ENCODE measurements at regions not wholly inside any gene's neighbourhood (a gene's known extent, or its start where the extent isn't known, plus 50 kb on each side); places are given as distances from the start of the nearest gene placed in this dataset.

DNA sequence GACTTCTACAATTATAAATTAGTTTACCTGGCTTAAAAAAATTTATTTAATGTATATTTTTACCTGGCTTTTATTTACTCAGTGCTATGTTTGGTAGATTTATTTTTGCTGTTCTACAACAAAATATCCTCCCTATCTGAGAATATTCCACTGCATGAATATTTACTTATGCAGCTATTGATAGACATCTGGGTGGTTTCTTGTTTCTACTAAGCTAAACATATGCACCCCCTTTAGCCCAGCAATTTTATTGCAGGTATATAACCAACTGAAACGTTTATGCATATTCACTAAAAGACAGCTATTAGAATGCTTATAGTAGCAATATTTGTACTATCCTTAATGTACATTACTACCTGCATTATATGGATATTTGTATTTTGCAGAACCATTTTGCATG is 187.7 kb upstream of the CPHXL start:
- Histone ChIP-seq H3K9ac (ENCODE audit: low read length) (no peak overlapping the region), H3K9me3 (ENCODE audit: insufficient read depth, low read length) (no peaks in the 10 kb centered on the region), H2AFZ (ENCODE audit: low read depth, low read length) (no peak overlapping the region), H3K27me3 (ENCODE audit: low read depth, low read length) (peaks cover 7% of the 10 kb centered on the region; the same call in 1 of the 2 replicates), H3K4me2 (ENCODE audit: low read length) (no peak overlapping the region), H3K36me3 (replicated peaks; ENCODE audit: low read depth, low read length) (no peaks in the 10 kb centered on the region), H3K79me2 (ENCODE audit: low read length) (no peaks in the 10 kb centered on the region), H4K20me1 (ENCODE audit: insufficient read depth, low read length) (no peaks in the 10 kb centered on the region), H3K27ac (ENCODE audit: low read length) (no peak overlapping the region), H3K4me1 (ENCODE audit: low read length) (no peaks in the 10 kb centered on the region), H3K4me3 (ENCODE audit: low read length) (no peak overlapping the region)
- no peak for TF ChIP-seq EZH2phosphoT487 (IDR thresholded peaks at IDR 0.05; ENCODE audit: low read depth)
- TF ChIP-seq, protein P1, sequence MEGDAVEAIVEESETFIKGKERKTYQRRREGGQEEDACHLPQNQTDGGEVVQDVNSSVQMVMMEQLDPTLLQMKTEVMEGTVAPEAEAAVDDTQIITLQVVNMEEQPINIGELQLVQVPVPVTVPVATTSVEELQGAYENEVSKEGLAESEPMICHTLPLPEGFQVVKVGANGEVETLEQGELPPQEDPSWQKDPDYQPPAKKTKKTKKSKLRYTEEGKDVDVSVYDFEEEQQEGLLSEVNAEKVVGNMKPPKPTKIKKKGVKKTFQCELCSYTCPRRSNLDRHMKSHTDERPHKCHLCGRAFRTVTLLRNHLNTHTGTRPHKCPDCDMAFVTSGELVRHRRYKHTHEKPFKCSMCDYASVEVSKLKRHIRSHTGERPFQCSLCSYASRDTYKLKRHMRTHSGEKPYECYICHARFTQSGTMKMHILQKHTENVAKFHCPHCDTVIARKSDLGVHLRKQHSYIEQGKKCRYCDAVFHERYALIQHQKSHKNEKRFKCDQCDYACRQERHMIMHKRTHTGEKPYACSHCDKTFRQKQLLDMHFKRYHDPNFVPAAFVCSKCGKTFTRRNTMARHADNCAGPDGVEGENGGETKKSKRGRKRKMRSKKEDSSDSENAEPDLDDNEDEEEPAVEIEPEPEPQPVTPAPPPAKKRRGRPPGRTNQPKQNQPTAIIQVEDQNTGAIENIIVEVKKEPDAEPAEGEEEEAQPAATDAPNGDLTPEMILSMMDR (IDR thresholded peaks at IDR 0.05; ENCODE audit: low read depth, low read length) = no peak

DNA sequence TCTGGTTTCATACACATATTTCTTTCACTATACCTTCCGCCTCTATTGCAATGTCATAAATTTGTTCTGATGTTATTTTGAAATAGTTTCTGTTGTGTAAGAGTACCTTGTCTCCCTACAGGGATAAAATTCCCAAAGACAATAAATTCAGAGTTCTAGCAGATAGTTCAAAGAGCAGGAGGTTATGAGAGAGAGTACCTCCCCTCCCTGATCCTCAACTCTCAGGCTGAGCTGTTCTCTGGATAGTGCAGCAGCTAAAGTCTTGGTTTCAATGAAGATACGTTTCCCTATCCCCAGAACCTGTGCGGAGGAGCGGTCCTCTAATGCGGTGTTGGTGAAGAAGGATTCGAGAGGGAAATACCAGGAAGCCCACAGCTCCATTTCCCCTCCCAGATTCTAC is 190.2 kb upstream of the CPHXL start:
- Histone ChIP-seq H3K9me3 (ENCODE audit: insufficient read depth, low read length) (no peaks in the 10 kb centered on the region), H3K4me2 (ENCODE audit: low read length) (no peak overlapping the region), H3K4me1 (ENCODE audit: low read length) (no peaks in the 10 kb centered on the region), H3K4me3 (ENCODE audit: low read length) (no peak overlapping the region), H3K79me2 (ENCODE audit: low read length) (no peaks in the 10 kb centered on the region), H2AFZ (ENCODE audit: low read depth, low read length) (no peak overlapping the region), H3K9ac (ENCODE audit: low read length) (no peak overlapping the region), H3K27me3 (ENCODE audit: low read depth, low read length) (peaks cover 7% of the 10 kb centered on the region; the same call in 1 of the 2 replicates), H3K27ac (ENCODE audit: low read length) (no peak overlapping the region), H4K20me1 (ENCODE audit: insufficient read depth, low read length) (no peaks in the 10 kb centered on the region), H3K36me3 (replicated peaks; ENCODE audit: low read depth, low read length) (no peaks in the 10 kb centered on the region)
- TF ChIP-seq EZH2phosphoT487 (IDR thresholded peaks at IDR 0.05; ENCODE audit: low read depth) = no peak
- TF ChIP-seq, protein P1 (IDR thresholded peaks at IDR 0.05; ENCODE audit: low read depth, low read length) = no peak

DNA sequence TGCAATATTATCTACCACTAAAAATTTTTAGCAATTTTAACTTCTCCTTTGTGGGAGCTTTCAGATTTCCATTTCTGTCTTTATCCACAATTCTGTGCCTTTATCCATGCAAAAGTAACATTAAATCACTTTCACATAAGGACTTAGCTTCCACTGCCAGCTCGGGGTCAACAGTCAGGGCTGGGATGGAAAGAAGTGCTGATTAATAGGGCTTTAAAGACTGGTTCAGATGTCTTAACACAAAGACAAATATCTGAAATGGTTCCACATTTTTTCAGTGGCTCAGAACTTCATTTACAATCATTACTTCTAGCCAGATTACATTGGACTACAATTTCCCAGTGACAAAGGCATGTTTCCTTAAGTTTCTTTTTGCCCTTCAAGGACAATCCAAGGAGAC is 191.8 kb upstream of the CPHXL start:
- no peak for TF ChIP-seq EZH2phosphoT487 (IDR thresholded peaks at IDR 0.05; ENCODE audit: low read depth)
- TF ChIP-seq, protein P1 (IDR thresholded peaks at IDR 0.05; ENCODE audit: low read depth, low read length) = no peak
- Histone ChIP-seq H3K4me3 (ENCODE audit: low read length) (no peak overlapping the region), H3K79me2 (ENCODE audit: low read length) (no peaks in the 10 kb centered on the region), H3K27me3 (ENCODE audit: low read depth, low read length) (peaks cover 7% of the 10 kb centered on the region; the same call in 1 of the 2 replicates), H2AFZ (ENCODE audit: low read depth, low read length) (no peak overlapping the region), H3K4me1 (ENCODE audit: low read length) (no peaks in the 10 kb centered on the region), H3K36me3 (replicated peaks; ENCODE audit: low read depth, low read length) (no peaks in the 10 kb centered on the region), H3K9me3 (ENCODE audit: insufficient read depth, low read length) (no peaks in the 10 kb centered on the region), H3K9ac (ENCODE audit: low read length) (no peak overlapping the region), H4K20me1 (ENCODE audit: insufficient read depth, low read length) (no peaks in the 10 kb centered on the region), H3K27ac (ENCODE audit: low read length) (no peak overlapping the region), H3K4me2 (ENCODE audit: low read length) (no peak overlapping the region)

DNA sequence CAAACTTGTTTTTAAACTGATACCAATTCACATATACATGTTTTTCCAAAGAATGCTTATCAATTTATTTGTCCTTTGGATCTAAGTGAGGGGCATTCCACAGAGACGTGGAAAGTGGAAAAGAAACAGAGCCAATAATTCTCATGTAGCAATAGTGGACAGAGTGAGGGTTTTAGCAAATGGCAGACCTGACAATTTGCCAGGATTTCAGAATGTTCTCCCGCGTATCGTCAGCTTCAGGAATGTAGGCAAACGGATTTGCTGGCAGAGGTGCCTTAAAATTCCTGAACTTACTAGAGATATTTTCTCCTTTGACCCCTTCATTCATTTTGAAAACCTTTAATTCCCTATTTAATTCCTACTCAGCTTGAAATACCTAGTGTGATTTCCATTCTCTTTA is 193.4 kb upstream of the CPHXL start:
- H3K9ac ChIP-seq (ENCODE audit: low read length) = no peak overlapping the region
- peaks cover 4% of the 10 kb centered on the region; the same call in 1 of the 2 replicates for H3K27me3 ChIP-seq (ENCODE audit: low read depth, low read length)
- no peak overlapping the region for H3K4me2 ChIP-seq (ENCODE audit: low read length)
- H3K79me2 ChIP-seq (ENCODE audit: low read length) = no peaks in the 10 kb centered on the region
- no peaks in the 10 kb centered on the region for H3K36me3 ChIP-seq (replicated peaks; ENCODE audit: low read depth, low read length)
- H4K20me1 ChIP-seq (ENCODE audit: insufficient read depth, low read length) = no peaks in the 10 kb centered on the region
- TF ChIP-seq EZH2phosphoT487 (IDR thresholded peaks at IDR 0.05; ENCODE audit: low read depth) = no peak
- TF ChIP-seq, protein P1 (IDR thresholded peaks at IDR 0.05; ENCODE audit: low read depth, low read length) = no peak
- H3K9me3 ChIP-seq (ENCODE audit: insufficient read depth, low read length) = no peaks in the 10 kb centered on the region
- no peak overlapping the region for H3K4me3 ChIP-seq (ENCODE audit: low read length)
- H3K4me1 ChIP-seq (ENCODE audit: low read length) = no peaks in the 10 kb centered on the region
- H3K27ac ChIP-seq (ENCODE audit: low read length) = no peak overlapping the region
- no peak overlapping the region for H2AFZ ChIP-seq (ENCODE audit: low read depth, low read length)

All from OCI-LY3 (cell line).